Smooth muscle cell (in vitro differentiated cells): ENCODE measurements at regions not wholly inside any gene's neighbourhood (a gene's known extent, or its start where the extent isn't known, plus 50 kb on each side); places are given as distances from the start of the nearest gene placed in this dataset.

ENCODE experiments used
- DNase-seq: peaks from one replicate; lab custom pipeline; 2025; ENCODE audit not compliant: unreplicated experiment; lab: John Stamatoyannopoulos, UW
- H2AFZ ChIP-seq: fragments of 200-600 bp; sonication (generic); 2 replicates; pipeline ENCODE4 v1.6.0; 2016; ENCODE audit warnings: antibody characterized with exemption, low read depth, mild to moderate bottlenecking
- H3F3A ChIP-seq: fragments of 200-600 bp; sonication (generic); 2 replicates; pipeline ENCODE4 v1.6.0; 2017; ENCODE audit warnings: antibody characterized with exemption, low read depth
- H3K27ac ChIP-seq: fragments of 200-600 bp; sonication (generic); 2 replicates; pipeline ENCODE4 v1.5.1; 2016; ENCODE audit warnings: low read depth, mild to moderate bottlenecking
- H3K27me3 ChIP-seq: fragments of 200-600 bp; sonication (generic); 2 replicates; pipeline ENCODE4 v1.6.1; 2016; ENCODE audit warnings: low read depth, mild to moderate bottlenecking
- H3K36me3 ChIP-seq: fragments of 200-600 bp; sonication (generic); 2 replicates; pipeline ENCODE4 v1.5.1; 2016; ENCODE audit warnings: low read depth
- H3K4me1 ChIP-seq: fragments of 200-600 bp; sonication (generic); 2 replicates; pipeline ENCODE4 v1.5.1; 2016; ENCODE audit warnings: low read depth
- H3K4me2 ChIP-seq: fragments of 200-600 bp; sonication (generic); 2 replicates; pipeline ENCODE4 v1.6.0; 2016; ENCODE audit warnings: mild to moderate bottlenecking
- H3K4me3 ChIP-seq: fragments of 200-600 bp; sonication (generic); 2 replicates; pipeline ENCODE4 v1.5.1; 2016; ENCODE audit warnings: mild to moderate bottlenecking
- H3K79me2 ChIP-seq: fragments of 200-600 bp; sonication (generic); 2 replicates; pipeline ENCODE4 v1.6.0; 2016; ENCODE audit warnings: low read depth, mild to moderate bottlenecking
- H3K9ac ChIP-seq: fragments of 200-600 bp; sonication (generic); 2 replicates; pipeline ENCODE4 v1.6.0; 2016; ENCODE audit warnings: low read depth
- H3K9me3 ChIP-seq: fragments of 200-600 bp; sonication (generic); replicated peaks from 2 replicates; pipeline ENCODE4 v1.5.1; 2016; ENCODE audit warnings: low read depth
- H4K20me1 ChIP-seq: fragments of 200-600 bp; sonication (generic); 2 replicates; pipeline ENCODE4 v1.6.0; 2016; ENCODE audit warnings: low read depth
- WGBS: methylation state at CpG from one replicate; pipeline ENCODE4 v1.1.7; 2016; ENCODE audit warnings: low lambda C conversion rate; 5-methylcytosine and 5-hydroxymethylcytosine counted together
- TF ChIP-seq, protein P1 (sequence below): fragments of 200-600 bp; sonication (generic); IDR thresholded peaks from 2 replicates; pipeline ENCODE4 v1.5.1; 2017; ENCODE audit warnings: borderline replicate concordance, mild to moderate bottlenecking, antibody characterized with exemption; ENCODE audit not compliant: insufficient read depth, poor library complexity, severe bottlenecking

DNA sequence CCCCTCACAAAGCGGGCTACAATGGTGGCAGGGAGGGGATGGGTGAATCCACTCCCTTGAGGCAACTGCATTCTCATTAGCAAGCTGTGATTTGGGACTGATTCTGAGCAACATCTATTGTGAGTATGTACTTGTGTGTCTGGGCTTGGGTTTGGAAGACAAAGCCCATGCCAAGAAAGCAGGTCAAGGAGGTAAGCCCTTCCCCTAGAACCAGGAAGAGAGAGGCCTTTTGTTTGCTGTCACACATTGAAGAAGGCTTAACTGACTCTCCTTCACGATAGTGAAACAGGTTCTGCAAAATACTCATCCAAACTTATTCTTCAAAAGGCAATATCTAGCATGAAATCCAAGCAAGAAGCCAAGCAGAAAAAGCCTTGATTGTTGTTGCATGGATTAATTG is 403.1 kb upstream of the ID4 start:
- Histone ChIP-seq H3K4me2 (no peak overlapping the region), H3K27ac (no peak overlapping the region), H3K4me3 (no peak overlapping the region), H3K4me1 (no peaks in the 10 kb centered on the region), H4K20me1 (no peaks in the 10 kb centered on the region), H3K27me3 (no peaks in the 10 kb centered on the region), H3K36me3 (no peaks in the 10 kb centered on the region), H3F3A (no peaks in the 10 kb centered on the region), H3K79me2 (no peaks in the 10 kb centered on the region), H2AFZ (no peak overlapping the region), H3K9ac (no peak overlapping the region), H3K9me3 (no peaks in the 10 kb centered on the region)
- DNase-seq, result no peak
- TF ChIP-seq, protein P1, sequence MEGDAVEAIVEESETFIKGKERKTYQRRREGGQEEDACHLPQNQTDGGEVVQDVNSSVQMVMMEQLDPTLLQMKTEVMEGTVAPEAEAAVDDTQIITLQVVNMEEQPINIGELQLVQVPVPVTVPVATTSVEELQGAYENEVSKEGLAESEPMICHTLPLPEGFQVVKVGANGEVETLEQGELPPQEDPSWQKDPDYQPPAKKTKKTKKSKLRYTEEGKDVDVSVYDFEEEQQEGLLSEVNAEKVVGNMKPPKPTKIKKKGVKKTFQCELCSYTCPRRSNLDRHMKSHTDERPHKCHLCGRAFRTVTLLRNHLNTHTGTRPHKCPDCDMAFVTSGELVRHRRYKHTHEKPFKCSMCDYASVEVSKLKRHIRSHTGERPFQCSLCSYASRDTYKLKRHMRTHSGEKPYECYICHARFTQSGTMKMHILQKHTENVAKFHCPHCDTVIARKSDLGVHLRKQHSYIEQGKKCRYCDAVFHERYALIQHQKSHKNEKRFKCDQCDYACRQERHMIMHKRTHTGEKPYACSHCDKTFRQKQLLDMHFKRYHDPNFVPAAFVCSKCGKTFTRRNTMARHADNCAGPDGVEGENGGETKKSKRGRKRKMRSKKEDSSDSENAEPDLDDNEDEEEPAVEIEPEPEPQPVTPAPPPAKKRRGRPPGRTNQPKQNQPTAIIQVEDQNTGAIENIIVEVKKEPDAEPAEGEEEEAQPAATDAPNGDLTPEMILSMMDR, result no peak
- WGBS, result 97% methylated on average over 2 of the region's 2 CpGs

DNA sequence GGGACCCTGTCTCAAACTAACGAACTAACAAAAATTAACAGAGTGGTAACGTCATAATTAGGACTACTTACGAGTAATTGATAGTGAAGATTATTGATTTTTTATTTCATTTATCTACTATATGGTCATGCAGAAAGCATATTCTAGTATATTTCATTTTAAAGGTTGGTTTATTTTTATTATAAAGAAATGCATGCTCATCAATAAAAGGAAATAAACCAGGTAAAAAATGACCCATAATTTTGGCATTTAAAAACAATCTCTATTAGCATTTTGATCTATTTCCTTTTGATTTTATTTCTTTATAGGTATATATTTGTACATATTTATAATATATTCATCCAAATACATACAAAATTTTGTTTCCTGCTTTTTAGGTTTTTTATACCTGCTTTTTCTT is 401.4 kb upstream of the ID4 start:
- WGBS, result 84% methylated on average over 3 of the region's 3 CpGs
- no peaks in the 10 kb centered on the region for H3K4me1 ChIP-seq

GRCh38 chr6:19438566-19439353 is 398.4 kb upstream of the ID4 start:
- Histone ChIP-seq H3K79me2 (no peaks in the 10 kb centered on the region), H3K36me3 (no peaks in the 10 kb centered on the region), H2AFZ (no peak overlapping the region), H3K4me1 (no peaks in the 10 kb centered on the region), H3K9me3 (no peaks in the 10 kb centered on the region), H4K20me1 (no peaks in the 10 kb centered on the region), H3K4me3 (no peak overlapping the region), H3F3A (no peaks in the 10 kb centered on the region), H3K27me3 (no peaks in the 10 kb centered on the region), H3K27ac (no peak overlapping the region), H3K9ac (no peak overlapping the region), H3K4me2 (no peak overlapping the region)
- TF ChIP-seq, protein P1, result no peak
- WGBS, result 93% methylated on average over 8 of the region's 8 CpGs
- DNase-seq, result no peak

More for the DNA sequence above, 401.4 kb upstream of the ID4 start:
- Histone ChIP-seq H3K27ac (no peak overlapping the region), H3K79me2 (no peaks in the 10 kb centered on the region), H3K9me3 (no peaks in the 10 kb centered on the region), H3K4me2 (no peak overlapping the region), H4K20me1 (no peaks in the 10 kb centered on the region), H3K36me3 (no peaks in the 10 kb centered on the region), H2AFZ (no peak overlapping the region), H3F3A (no peaks in the 10 kb centered on the region), H3K4me3 (no peak overlapping the region), H3K27me3 (no peaks in the 10 kb centered on the region), H3K9ac (no peak overlapping the region)
- DNase-seq, result no peak
- TF ChIP-seq, protein P1, result no peak

GRCh38 chr6:19440531-19440930 is 396.6 kb upstream of the ID4 start:
- WGBS, result 71% methylated on average over 3 of the region's 3 CpGs
- H3K9ac ChIP-seq, result no peak overlapping the region
- no peaks in the 10 kb centered on the region for H3K36me3 ChIP-seq
- H3F3A ChIP-seq, result no peaks in the 10 kb centered on the region
- H3K27ac ChIP-seq, result no peak overlapping the region
- no peaks in the 10 kb centered on the region for H3K27me3 ChIP-seq
- TF ChIP-seq, protein P1, result no peak
- no peak overlapping the region for H2AFZ ChIP-seq
- no peaks in the 10 kb centered on the region for H3K4me1 ChIP-seq
- no peaks in the 10 kb centered on the region for H4K20me1 ChIP-seq
- H3K9me3 ChIP-seq, result no peaks in the 10 kb centered on the region
- H3K4me3 ChIP-seq, result no peak overlapping the region
- no peak overlapping the region for H3K4me2 ChIP-seq
- no peaks in the 10 kb centered on the region for H3K79me2 ChIP-seq
- DNase-seq, result no peak
